ENCODE measurements at regions not wholly inside any gene's neighbourhood (a gene's known extent, or its start where the extent isn't known, plus 50 kb on each side); places are given as distances from the start of the nearest gene placed in this dataset.

DNA sequence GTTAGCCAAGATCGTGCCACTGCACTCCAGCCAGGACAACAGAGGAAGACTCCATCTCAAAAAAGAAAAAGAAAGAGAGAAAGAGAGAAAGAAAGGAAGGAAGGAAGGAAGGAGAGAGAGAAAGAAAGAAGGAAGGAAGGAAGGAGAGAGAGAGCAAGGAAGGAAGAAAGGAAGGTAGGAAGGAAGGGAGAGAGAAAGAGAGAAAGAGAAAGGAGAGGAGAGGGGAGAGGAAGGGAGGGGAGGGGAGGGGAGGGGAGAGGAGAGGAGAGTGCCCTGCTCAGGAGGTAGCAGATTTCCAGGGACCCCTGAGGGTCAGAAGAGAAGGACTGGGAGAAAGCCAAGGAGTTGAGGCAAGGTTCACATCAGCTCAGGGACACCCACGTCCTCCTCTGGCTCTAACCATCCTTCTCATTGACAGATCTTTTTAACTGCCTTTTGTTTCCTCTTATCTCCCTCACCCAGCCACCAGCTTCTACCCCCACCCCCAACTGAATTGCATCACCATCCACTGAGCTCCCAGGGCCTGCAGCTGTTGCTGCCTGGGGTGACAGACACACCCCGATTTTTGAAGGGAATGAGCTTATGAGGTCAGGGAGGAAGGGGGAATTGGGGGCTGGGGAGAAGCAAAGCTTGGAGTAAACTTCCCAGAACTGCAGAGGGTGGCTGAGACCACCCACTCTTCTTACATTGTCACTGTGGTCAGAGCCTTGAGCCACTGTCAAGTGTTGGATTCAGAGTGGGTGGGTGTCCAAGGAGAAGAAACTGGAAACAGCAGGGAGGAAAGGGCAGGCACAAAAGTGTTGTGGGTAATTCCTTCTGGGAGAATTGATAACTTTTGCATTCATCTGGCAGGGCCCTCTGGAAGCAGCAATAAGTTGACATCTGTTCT is 91.6 kb downstream of the GLUL start (continued):
- peak; percentile 78; the same call in 1 of the 2 replicates for TF ChIP-seq HMBOX1 (IDR thresholded peaks at IDR 0.05)
- peak; percentile 37; the same call in 1 of the 2 replicates for TF ChIP-seq SNIP1 (IDR thresholded peaks at IDR 0.05; ENCODE audit: low read depth)
- TF ChIP-seq MLX (CRISPR knock-in tag; conservative IDR thresholded peaks at IDR 0.05) = no peak
- no peak for TF ChIP-seq RBM14 (IDR thresholded peaks at IDR 0.05; ENCODE audit: borderline replicate concordance, insufficient read depth, low read depth, low read length)
- TF ChIP-seq SNAPC5 (CRISPR knock-in tag; IDR thresholded peaks at IDR 0.05) = no peak
- peak; percentile 31; the same call in 1 of the 2 replicates for TF ChIP-seq SPI1 (IDR thresholded peaks at IDR 0.05; ENCODE audit: borderline replicate concordance, low read depth, low read length)
- 0 out of 2 replicates have a peak, but pooled peaks have one; percentile 56 for TF ChIP-seq HSF4 (CRISPR knock-in tag; IDR thresholded peaks at IDR 0.05; ENCODE audit: borderline replicate concordance)
- TF ChIP-seq FOXP1 (CRISPR knock-in tag; IDR thresholded peaks at IDR 0.05) = peak; percentile 74; the same call in 1 of the 2 replicates
- no peak for TF ChIP-seq IRF2 (CRISPR knock-in tag; IDR thresholded peaks at IDR 0.05)
- TF ChIP-seq HEY1 (CRISPR knock-in tag; IDR thresholded peaks at IDR 0.05; ENCODE audit: borderline replicate concordance) = peak; percentile 94
- TF ChIP-seq ZFP30 (CRISPR knock-in tag; IDR thresholded peaks at IDR 0.05; ENCODE audit: borderline replicate concordance) = no peak
- TF ChIP-seq, protein P1, sequence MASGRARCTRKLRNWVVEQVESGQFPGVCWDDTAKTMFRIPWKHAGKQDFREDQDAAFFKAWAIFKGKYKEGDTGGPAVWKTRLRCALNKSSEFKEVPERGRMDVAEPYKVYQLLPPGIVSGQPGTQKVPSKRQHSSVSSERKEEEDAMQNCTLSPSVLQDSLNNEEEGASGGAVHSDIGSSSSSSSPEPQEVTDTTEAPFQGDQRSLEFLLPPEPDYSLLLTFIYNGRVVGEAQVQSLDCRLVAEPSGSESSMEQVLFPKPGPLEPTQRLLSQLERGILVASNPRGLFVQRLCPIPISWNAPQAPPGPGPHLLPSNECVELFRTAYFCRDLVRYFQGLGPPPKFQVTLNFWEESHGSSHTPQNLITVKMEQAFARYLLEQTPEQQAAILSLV (tag; IDR thresholded peaks at IDR 0.05) = peak; percentile 99
- TF ChIP-seq, protein P2, sequence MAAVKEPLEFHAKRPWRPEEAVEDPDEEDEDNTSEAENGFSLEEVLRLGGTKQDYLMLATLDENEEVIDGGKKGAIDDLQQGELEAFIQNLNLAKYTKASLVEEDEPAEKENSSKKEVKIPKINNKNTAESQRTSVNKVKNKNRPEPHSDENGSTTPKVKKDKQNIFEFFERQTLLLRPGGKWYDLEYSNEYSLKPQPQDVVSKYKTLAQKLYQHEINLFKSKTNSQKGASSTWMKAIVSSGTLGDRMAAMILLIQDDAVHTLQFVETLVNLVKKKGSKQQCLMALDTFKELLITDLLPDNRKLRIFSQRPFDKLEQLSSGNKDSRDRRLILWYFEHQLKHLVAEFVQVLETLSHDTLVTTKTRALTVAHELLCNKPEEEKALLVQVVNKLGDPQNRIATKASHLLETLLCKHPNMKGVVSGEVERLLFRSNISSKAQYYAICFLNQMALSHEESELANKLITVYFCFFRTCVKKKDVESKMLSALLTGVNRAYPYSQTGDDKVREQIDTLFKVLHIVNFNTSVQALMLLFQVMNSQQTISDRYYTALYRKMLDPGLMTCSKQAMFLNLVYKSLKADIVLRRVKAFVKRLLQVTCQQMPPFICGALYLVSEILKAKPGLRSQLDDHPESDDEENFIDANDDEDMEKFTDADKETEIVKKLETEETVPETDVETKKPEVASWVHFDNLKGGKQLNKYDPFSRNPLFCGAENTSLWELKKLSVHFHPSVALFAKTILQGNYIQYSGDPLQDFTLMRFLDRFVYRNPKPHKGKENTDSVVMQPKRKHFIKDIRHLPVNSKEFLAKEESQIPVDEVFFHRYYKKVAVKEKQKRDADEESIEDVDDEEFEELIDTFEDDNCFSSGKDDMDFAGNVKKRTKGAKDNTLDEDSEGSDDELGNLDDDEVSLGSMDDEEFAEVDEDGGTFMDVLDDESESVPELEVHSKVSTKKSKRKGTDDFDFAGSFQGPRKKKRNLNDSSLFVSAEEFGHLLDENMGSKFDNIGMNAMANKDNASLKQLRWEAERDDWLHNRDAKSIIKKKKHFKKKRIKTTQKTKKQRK (IDR thresholded peaks at IDR 0.05; ENCODE audit: borderline replicate concordance, low read depth, low read length) = no peak
- peak; percentile 86 for TF ChIP-seq CREBBP (IDR thresholded peaks at IDR 0.05; ENCODE audit: low read depth, low read length)
- TF ChIP-seq ZNF140 (CRISPR knock-in tag; IDR thresholded peaks at IDR 0.05) = no peak
- TF ChIP-seq SRF (CRISPR knock-in tag; IDR thresholded peaks at IDR 0.05) = peak in 1 of 2 experiments; percentile 69; a peak in 1 of 4 replicates
- 0 out of 2 replicates have a peak, but pooled peaks have one; percentile 30 for TF ChIP-seq ZSCAN29 (IDR thresholded peaks at IDR 0.05)
- peak; percentile 77; the same call in 1 of the 2 replicates for TF ChIP-seq ZKSCAN1 (IDR thresholded peaks at IDR 0.05; ENCODE audit: low read depth, low read length)
- peak; percentile 100 for TF ChIP-seq RNF2 (IDR thresholded peaks at IDR 0.05)

Data from K562 (cell line).